Activated B cell treated with CpG ODN at 0.5 μM for 24 hours (primary cell): ENCODE measurements at regions not wholly inside any gene's neighbourhood (a gene's known extent, or its start where the extent isn't known, plus 50 kb on each side); places are given as distances from the start of the nearest gene placed in this dataset.

Experiments used
- ATAC-seq: fragments of 200-7000 bp; cut with Tn5 transposase; one replicate; pipeline ENCODE4 v1.10.0; 2021; ENCODE audit warnings: low read depth, mild to moderate bottlenecking, moderate library complexity
- CTCF ChIA-PET: fragments of 350-600 bp; sonication (Branson Sonifier 250); formaldehyde crosslinking; loops from one replicate; lab custom pipeline; 2021; ENCODE audit warnings: antibody characterized with exemption; lab: Charles Lee
- POLR2A ChIA-PET: fragments of 350-600 bp; sonication (Branson Sonifier 250); formaldehyde crosslinking; loops from one replicate; lab custom pipeline; 2021; ENCODE audit warnings: antibody characterized with exemption; lab: Charles Lee
- DNase-seq: peaks from one replicate; pipeline ENCODE4 v3.0.0; 2022
- H3K27ac Mint-ChIP-seq: one replicate; pipeline ENCODE4 v1.8.0; 2020; ENCODE audit warnings: mixed read lengths
- H3K27me3 Mint-ChIP-seq: one replicate; pipeline ENCODE4 v1.8.0; 2021; ENCODE audit warnings: mixed read lengths
- H3K36me3 Mint-ChIP-seq: one replicate; pipeline ENCODE4 v1.8.0; 2021; ENCODE audit warnings: low read depth, mixed read lengths
- H3K4me1 Mint-ChIP-seq: one replicate; pipeline ENCODE4 v1.8.0; 2021; ENCODE audit warnings: mixed read lengths
- H3K4me3 Mint-ChIP-seq: one replicate; pipeline ENCODE4 v1.8.0; 2020; ENCODE audit warnings: mild to moderate bottlenecking, mixed read lengths
- H3K9me3 Mint-ChIP-seq: one replicate; pipeline ENCODE4 v1.8.0; 2020; ENCODE audit warnings: mixed read lengths
- intact Hi-C: fragments of 100-400 bp; cut with micrococcal nuclease; formaldehyde crosslinking; loops from one replicate; pipeline ENCODE4 v1.15.1; 2024
- TF ChIP-seq, protein P1 (sequence below): fragments of 200-600 bp; IDR thresholded peaks from one replicate; pipeline ENCODE4 v1.8.0; 2022; ENCODE audit warnings: antibody characterized with exemption, mild to moderate bottlenecking

DNA sequence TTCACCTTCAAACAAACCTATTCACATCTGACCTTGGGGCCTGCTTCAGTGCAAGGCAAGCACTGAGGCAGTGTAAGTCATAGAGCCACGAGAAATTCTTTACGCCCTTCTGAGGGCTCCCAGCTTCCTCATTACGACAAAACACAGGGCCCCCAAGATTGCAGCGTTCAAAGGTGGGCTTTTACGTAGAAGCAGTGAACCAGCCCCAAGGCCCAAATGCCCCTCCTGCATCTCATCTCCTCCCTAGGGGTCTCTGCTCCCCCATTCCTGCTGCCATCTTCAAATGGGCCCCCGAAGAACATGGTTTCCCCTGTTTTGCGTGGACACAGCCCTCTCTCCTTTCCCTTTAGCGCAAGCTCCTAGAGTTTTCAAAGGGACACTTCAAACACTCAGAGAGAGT lies 285.1 kb downstream of the MEX3B start:
- no peaks in the 10 kb centered on the region for H3K4me1 Mint-ChIP-seq

DNA sequence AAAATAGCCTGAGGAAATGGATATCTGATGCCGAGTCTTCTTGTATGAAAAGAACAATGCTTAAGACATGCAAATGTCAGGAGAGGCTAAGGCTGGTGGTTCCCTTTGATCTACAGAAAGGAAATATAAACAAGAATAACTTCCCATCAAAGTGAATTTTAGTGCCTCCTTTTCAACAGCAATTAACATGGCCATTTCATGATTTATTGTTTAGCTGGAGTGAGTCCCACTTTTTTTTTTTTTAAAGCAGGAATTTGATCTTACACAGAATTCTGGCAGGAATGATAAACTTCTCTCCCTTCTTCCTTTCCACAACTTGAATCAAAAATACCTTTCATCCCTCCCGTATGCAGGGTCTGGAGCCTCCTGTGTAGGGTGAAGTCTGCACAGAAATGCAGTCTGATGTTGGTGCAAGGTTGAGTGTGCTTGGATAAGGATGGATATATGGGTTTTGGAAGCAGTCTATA lies 287.0 kb downstream of the MEX3B start:
- Mint-ChIP-seq H3K9me3 (no peaks in the 10 kb centered on the region), H3K36me3 (no peaks in the 10 kb centered on the region), H3K4me1 (no peaks in the 10 kb centered on the region), H3K4me3 (no peak overlapping the region), H3K27me3 (no peaks in the 10 kb centered on the region), H3K27ac (no peak overlapping the region)
- CTCF ChIA-PET: no interaction called here
- TF ChIP-seq, protein P1, sequence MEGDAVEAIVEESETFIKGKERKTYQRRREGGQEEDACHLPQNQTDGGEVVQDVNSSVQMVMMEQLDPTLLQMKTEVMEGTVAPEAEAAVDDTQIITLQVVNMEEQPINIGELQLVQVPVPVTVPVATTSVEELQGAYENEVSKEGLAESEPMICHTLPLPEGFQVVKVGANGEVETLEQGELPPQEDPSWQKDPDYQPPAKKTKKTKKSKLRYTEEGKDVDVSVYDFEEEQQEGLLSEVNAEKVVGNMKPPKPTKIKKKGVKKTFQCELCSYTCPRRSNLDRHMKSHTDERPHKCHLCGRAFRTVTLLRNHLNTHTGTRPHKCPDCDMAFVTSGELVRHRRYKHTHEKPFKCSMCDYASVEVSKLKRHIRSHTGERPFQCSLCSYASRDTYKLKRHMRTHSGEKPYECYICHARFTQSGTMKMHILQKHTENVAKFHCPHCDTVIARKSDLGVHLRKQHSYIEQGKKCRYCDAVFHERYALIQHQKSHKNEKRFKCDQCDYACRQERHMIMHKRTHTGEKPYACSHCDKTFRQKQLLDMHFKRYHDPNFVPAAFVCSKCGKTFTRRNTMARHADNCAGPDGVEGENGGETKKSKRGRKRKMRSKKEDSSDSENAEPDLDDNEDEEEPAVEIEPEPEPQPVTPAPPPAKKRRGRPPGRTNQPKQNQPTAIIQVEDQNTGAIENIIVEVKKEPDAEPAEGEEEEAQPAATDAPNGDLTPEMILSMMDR: no peak
- DNase-seq: no peak
- intact Hi-C loops: no loop called here
- no peak for ATAC-seq
- POLR2A ChIA-PET: no interaction called here

More for the DNA sequence above, 285.1 kb downstream of the MEX3B start:
- no peaks in the 10 kb centered on the region for H3K36me3 Mint-ChIP-seq
- DNase-seq (no peak), ATAC-seq (no peak)
- no peak overlapping the region for H3K4me3 Mint-ChIP-seq
- no peaks in the 10 kb centered on the region for H3K9me3 Mint-ChIP-seq
- no peaks in the 10 kb centered on the region for H3K27me3 Mint-ChIP-seq
- TF ChIP-seq, protein P1: no peak
- intact Hi-C loops: no loop called here
- ChIA-PET CTCF (no interaction called here), POLR2A (no interaction called here)
- H3K27ac Mint-ChIP-seq: no peak overlapping the region

DNA sequence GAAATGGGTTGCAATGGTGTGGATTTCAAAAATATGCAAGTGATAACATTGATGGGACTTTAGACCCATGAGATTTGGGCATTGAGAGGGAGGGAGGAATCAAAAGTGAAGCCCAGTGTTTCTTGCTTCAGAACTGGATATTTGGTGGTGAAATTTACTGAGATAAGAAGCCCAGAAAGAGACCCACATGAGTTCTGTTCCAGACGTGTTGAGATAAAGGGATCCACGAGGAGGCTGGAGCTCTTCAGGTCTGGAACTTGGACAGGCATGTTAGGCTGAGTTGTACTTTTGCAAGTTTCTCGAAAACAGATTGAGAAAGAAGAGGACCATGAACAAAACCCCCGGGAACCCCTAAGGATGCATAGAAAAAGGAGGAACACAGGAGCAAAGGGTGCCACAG lies 290.2 kb downstream of the MEX3B start:
- Mint-ChIP-seq H3K9me3 (no peaks in the 10 kb centered on the region), H3K36me3 (no peaks in the 10 kb centered on the region), H3K27ac (no peak overlapping the region), H3K27me3 (no peaks in the 10 kb centered on the region), H3K4me3 (no peak overlapping the region), H3K4me1 (no peaks in the 10 kb centered on the region)
- no peak for DNase-seq
- ChIA-PET CTCF (no interaction called here), POLR2A (no interaction called here)
- TF ChIP-seq, protein P1: no peak
- intact Hi-C loops: no loop called here
- ATAC-seq: no peak

DNA sequence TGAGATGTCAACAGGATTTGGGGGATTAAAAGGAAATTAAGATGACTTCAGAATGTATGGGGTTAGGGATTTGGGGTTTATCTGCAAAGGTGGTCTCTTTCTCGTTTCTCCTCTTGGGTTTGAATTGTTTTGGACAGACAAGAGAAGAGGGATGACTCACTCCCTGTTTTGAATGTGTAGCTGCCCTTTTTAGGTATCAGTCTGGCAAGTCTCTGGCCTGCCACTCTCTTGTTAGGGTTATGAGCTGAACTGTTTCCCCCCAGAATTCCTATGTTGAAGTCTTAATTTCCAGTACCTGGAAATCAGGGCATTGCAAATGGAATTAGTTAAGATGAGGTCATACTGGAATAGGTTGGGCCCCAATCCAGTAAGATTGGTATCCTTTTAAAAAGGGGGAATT lies 291.7 kb downstream of the MEX3B start:
- H3K36me3 Mint-ChIP-seq: no peaks in the 10 kb centered on the region
- TF ChIP-seq, protein P1: no peak
- H3K4me3 Mint-ChIP-seq: no peak overlapping the region
- POLR2A ChIA-PET: no interaction called here
- no peak overlapping the region for H3K27ac Mint-ChIP-seq
- H3K9me3 Mint-ChIP-seq: no peaks in the 10 kb centered on the region
- H3K4me1 Mint-ChIP-seq: no peaks in the 10 kb centered on the region
- CTCF ChIA-PET: no interaction called here
- ATAC-seq (no peak), DNase-seq (no peak)
- H3K27me3 Mint-ChIP-seq: no peaks in the 10 kb centered on the region
- intact Hi-C loops: no loop called here

DNA sequence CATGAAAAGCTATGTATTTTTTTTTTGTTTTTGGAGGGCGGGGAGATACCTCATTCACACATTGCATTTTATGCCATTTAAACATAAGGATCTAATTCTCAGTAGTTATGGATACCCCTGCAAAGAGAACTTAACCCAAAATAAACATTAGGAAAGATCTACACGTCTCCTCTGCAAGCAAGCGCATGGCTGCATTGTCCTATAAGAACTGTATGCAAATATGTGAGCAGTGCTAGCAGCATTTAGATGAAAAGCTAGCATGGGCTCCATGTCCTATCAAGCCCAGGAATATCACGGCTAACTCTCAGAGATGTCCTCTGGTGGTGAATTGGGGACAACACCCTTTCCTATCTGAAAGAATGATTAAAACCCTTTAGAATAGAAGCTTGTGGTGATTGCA lies 292.8 kb downstream of the MEX3B start:
- intact Hi-C loops: no loop called here
- ChIA-PET CTCF (no interaction called here), POLR2A (no interaction called here)
- Mint-ChIP-seq H3K4me3 (no peak overlapping the region), H3K27me3 (no peaks in the 10 kb centered on the region), H3K4me1 (no peaks in the 10 kb centered on the region), H3K9me3 (no peaks in the 10 kb centered on the region), H3K27ac (no peak overlapping the region), H3K36me3 (no peaks in the 10 kb centered on the region)
- TF ChIP-seq, protein P1: no peak
- DNase-seq (no peak), ATAC-seq (no peak)
